Trophoblast cell (in vitro differentiated cells and primary cell): ENCODE measurements at regions not wholly inside any gene's neighbourhood (a gene's known extent, or its start where the extent isn't known, plus 50 kb on each side); places are given as distances from the start of the nearest gene placed in this dataset.

Experiments
- DNase-seq, 2 donors: peaks; one replicate each; pipeline ENCODE4 v3.0.0-alpha.2; 2016
- H2AFZ ChIP-seq: 2 replicates; pipeline ENCODE4 v1.6.1; 2013; ENCODE audit warnings: low read length, moderate library complexity, mild to moderate bottlenecking; ENCODE audit not compliant: insufficient read depth, poor library complexity
- H2AK5ac ChIP-seq: 2 replicates; pipeline ENCODE4 v1.6.1; 2013; ENCODE audit warnings: mild to moderate bottlenecking, low read length
- H2BK120ac ChIP-seq: 2 replicates; pipeline ENCODE4 v1.6.1; 2013; ENCODE audit warnings: low read length, mild to moderate bottlenecking, moderate library complexity; ENCODE audit not compliant: insufficient read depth, poor library complexity
- H2BK12ac ChIP-seq: 2 replicates; pipeline ENCODE4 v1.6.1; 2013; ENCODE audit warnings: mild to moderate bottlenecking, low read length, moderate library complexity
- H2BK5ac ChIP-seq: 2 replicates; pipeline ENCODE4 v1.6.1; 2013; ENCODE audit warnings: low read length, low read depth, moderate library complexity, mild to moderate bottlenecking; ENCODE audit not compliant: poor library complexity
- H3K14ac ChIP-seq: 2 replicates; pipeline ENCODE4 v1.6.1; 2013; ENCODE audit warnings: mild to moderate bottlenecking, low read length
- H3K18ac ChIP-seq: 2 replicates; pipeline ENCODE4 v1.6.1; 2013; ENCODE audit warnings: mild to moderate bottlenecking, low read length
- H3K23ac ChIP-seq: 2 replicates; pipeline ENCODE4 v1.6.1; 2013; ENCODE audit warnings: low read length
- H3K27ac ChIP-seq: 2 replicates; pipeline ENCODE4 v1.5.1; 2013; ENCODE audit warnings: low read depth, mild to moderate bottlenecking, inconsistent platforms, low read length, moderate library complexity
- H3K27me3 ChIP-seq: 2 replicates; pipeline ENCODE4 v1.6.1; 2013; ENCODE audit warnings: inconsistent platforms, mild to moderate bottlenecking, low read length, moderate library complexity; ENCODE audit not compliant: insufficient read depth
- H3K36me3 ChIP-seq, 2 experiments: 1 replicate in 1 of 2; 2 replicates in 1 of 2; pipeline ENCODE4 v1.6.1; 2013; ENCODE audit warnings: low read length in 2 of 2, mild to moderate bottlenecking in 2 of 2, moderate library complexity in 1 of 2; ENCODE audit not compliant: insufficient read depth in 2 of 2, control insufficient read depth in 1 of 2
- H3K4ac ChIP-seq: 2 replicates; pipeline ENCODE4 v1.6.1; 2013; ENCODE audit warnings: low read depth, mild to moderate bottlenecking, low read length, moderate library complexity
- H3K4me1 ChIP-seq, 2 experiments: 1 replicate in 1 of 2; 2 replicates in 1 of 2; pipeline ENCODE4 v1.6.1; 2013; ENCODE audit warnings: low read length in 2 of 2, mild to moderate bottlenecking in 2 of 2, moderate library complexity in 1 of 2; ENCODE audit not compliant: insufficient read depth in 2 of 2, control insufficient read depth in 1 of 2
- H3K4me2 ChIP-seq: 2 replicates; pipeline ENCODE4 v1.6.1; 2013; ENCODE audit warnings: inconsistent platforms, mild to moderate bottlenecking, low read length, moderate library complexity
- H3K4me3 ChIP-seq: 2 replicates; pipeline ENCODE4 v1.5.1; 2013; ENCODE audit warnings: mild to moderate bottlenecking, low read depth, low read length, inconsistent platforms
- H3K79me1 ChIP-seq: one replicate; pipeline ENCODE4 v1.6.1; 2013; ENCODE audit warnings: low read length
- H3K79me2 ChIP-seq: 2 replicates; pipeline ENCODE4 v1.6.1; 2013; ENCODE audit warnings: low read length, mild to moderate bottlenecking; ENCODE audit not compliant: control insufficient read depth, insufficient read depth, poor library complexity
- H3K9ac ChIP-seq: 2 replicates; pipeline ENCODE4 v1.6.1; 2013; ENCODE audit warnings: mild to moderate bottlenecking, low read length
- H3K9me3 ChIP-seq: 2 replicates; pipeline ENCODE4 v1.6.1; 2013; ENCODE audit warnings: low read depth, mild to moderate bottlenecking, control low read depth, inconsistent platforms, low read length; ENCODE audit not compliant: insufficient read depth
- H4K12ac ChIP-seq: 2 replicates; pipeline ENCODE4 v1.6.1; 2013; ENCODE audit warnings: low read depth, mild to moderate bottlenecking, low read length, moderate library complexity
- H4K8ac ChIP-seq: 2 replicates; pipeline ENCODE4 v1.6.1; 2013; ENCODE audit warnings: low read depth, mild to moderate bottlenecking, low read length, moderate library complexity
- H4K91ac ChIP-seq: one replicate; pipeline ENCODE4 v1.6.1; 2013; ENCODE audit warnings: low read depth, mild to moderate bottlenecking, low read length, moderate library complexity
- WGBS: extraction: QIAGEN DNeasy Blood & Tissue Kit; methylation state at CpG from one replicate; pipeline ENCODE4 v1.1.7; 2013; ENCODE audit warnings: missing lambda C conversion rate; ENCODE audit not compliant: insufficient read length, insufficient coverage; ENCODE audit errors: extremely low coverage; 5-methylcytosine and 5-hydroxymethylcytosine counted together

- no peak overlapping the region for H2AFZ ChIP-seq
- H3K79me2 ChIP-seq, result no peaks in the 10 kb centered on the region
- H3K4me1 ChIP-seq, result no peaks in the 10 kb centered on the region
- H3K4ac ChIP-seq, result no peak overlapping the region
- no peak overlapping the region for H3K18ac ChIP-seq
- H3K36me3 ChIP-seq, result no peaks in the 10 kb centered on the region
- no peak overlapping the region for H3K9ac ChIP-seq
- no peak overlapping the region for H3K4me2 ChIP-seq
- no peak overlapping the region for H2AK5ac ChIP-seq
- H4K12ac ChIP-seq, result no peak overlapping the region
- H2BK12ac ChIP-seq, result no peak overlapping the region
- H3K79me1 ChIP-seq, result no peaks in the 10 kb centered on the region
- WGBS, result no CpG with 5 or more reads among the region's 3 CpGs
- no peaks in the 10 kb centered on the region for H3K9me3 ChIP-seq
- H3K27ac ChIP-seq, result no peak overlapping the region
- H3K4me3 ChIP-seq, result no peak overlapping the region
- H2BK120ac ChIP-seq, result no peak overlapping the region
- H3K14ac ChIP-seq, result no peak overlapping the region
- DNase-seq, result no peak
- no peak overlapping the region for H2BK5ac ChIP-seq
- no peak overlapping the region for H3K23ac ChIP-seq
- H4K91ac ChIP-seq, result no peak overlapping the region
- no peaks in the 10 kb centered on the region for H3K27me3 ChIP-seq
- H4K8ac ChIP-seq, result no peak overlapping the region
Observed at GRCh38 chr19:30932854-30933253, 416.4 kb downstream of the TSHZ3 start.

GRCh38 chr19:30930941-30931706, 418.1 kb downstream of the TSHZ3 start:
- no peak overlapping the region for H3K14ac ChIP-seq
- no peak overlapping the region for H3K4me3 ChIP-seq
- no peaks in the 10 kb centered on the region for H3K36me3 ChIP-seq
- H4K12ac ChIP-seq, result no peak overlapping the region
- H3K27ac ChIP-seq, result no peak overlapping the region
- WGBS, result no CpG with 5 or more reads among the region's 12 CpGs
- H3K9ac ChIP-seq, result no peak overlapping the region
- no peak overlapping the region for H2AFZ ChIP-seq
- no peak overlapping the region for H2BK120ac ChIP-seq
- peaks cover 2% of the 10 kb centered on the region for H3K9me3 ChIP-seq
- no peak overlapping the region for H2BK5ac ChIP-seq
- no peaks in the 10 kb centered on the region for H3K79me2 ChIP-seq
- no peak overlapping the region for H2BK12ac ChIP-seq
- no peak overlapping the region for H4K91ac ChIP-seq
- no peak overlapping the region for H4K8ac ChIP-seq
- H3K23ac ChIP-seq, result no peak overlapping the region
- H2AK5ac ChIP-seq, result no peak overlapping the region
- no peak overlapping the region for H3K4me2 ChIP-seq
- no peaks in the 10 kb centered on the region for H3K4me1 ChIP-seq
- no peak overlapping the region for H3K4ac ChIP-seq
- DNase-seq, result no peak
- no peak overlapping the region for H3K18ac ChIP-seq
- no peaks in the 10 kb centered on the region for H3K27me3 ChIP-seq
- no peaks in the 10 kb centered on the region for H3K79me1 ChIP-seq

GRCh38 chr19:30927705-30928104, 421.5 kb downstream of the TSHZ3 start:
- H3K4ac ChIP-seq, result no peak overlapping the region
- H4K8ac ChIP-seq, result no peak overlapping the region
- no peaks in the 10 kb centered on the region for H3K79me2 ChIP-seq
- no peaks in the 10 kb centered on the region for H3K36me3 ChIP-seq
- no peak for DNase-seq
- no peak overlapping the region for H2AK5ac ChIP-seq
- H3K18ac ChIP-seq, result no peak overlapping the region
- no peak overlapping the region for H2BK12ac ChIP-seq
- H3K79me1 ChIP-seq, result no peaks in the 10 kb centered on the region
- H3K27me3 ChIP-seq, result no peaks in the 10 kb centered on the region
- WGBS, result no CpG with 5 or more reads among the region's 6 CpGs
- H4K91ac ChIP-seq, result no peak overlapping the region
- peaks cover 2% of the 10 kb centered on the region for H3K9me3 ChIP-seq
- H2AFZ ChIP-seq, result no peak overlapping the region
- no peaks in the 10 kb centered on the region for H3K4me1 ChIP-seq
- no peak overlapping the region for H2BK5ac ChIP-seq
- no peak overlapping the region for H3K9ac ChIP-seq
- H3K4me2 ChIP-seq, result no peak overlapping the region
- no peak overlapping the region for H3K23ac ChIP-seq
- no peak overlapping the region for H3K4me3 ChIP-seq
- no peak overlapping the region for H4K12ac ChIP-seq
- no peak overlapping the region for H2BK120ac ChIP-seq
- no peak overlapping the region for H3K14ac ChIP-seq
- H3K27ac ChIP-seq, result no peak overlapping the region

GRCh38 chr19:30924670-30925069, 424.6 kb downstream of the TSHZ3 start:
- H2BK5ac ChIP-seq, result no peak overlapping the region
- H4K8ac ChIP-seq, result no peak overlapping the region
- H3K4me1 ChIP-seq, result no peaks in the 10 kb centered on the region
- no peak overlapping the region for H2BK12ac ChIP-seq
- no peak overlapping the region for H3K4me2 ChIP-seq
- no peak overlapping the region for H4K12ac ChIP-seq
- no peak overlapping the region for H2AFZ ChIP-seq
- no peak overlapping the region for H3K4ac ChIP-seq
- H3K14ac ChIP-seq, result no peak overlapping the region
- no peak overlapping the region for H3K9ac ChIP-seq
- H3K4me3 ChIP-seq, result no peak overlapping the region
- H3K79me2 ChIP-seq, result no peaks in the 10 kb centered on the region
- no peak overlapping the region for H3K27ac ChIP-seq
- H3K79me1 ChIP-seq, result no peaks in the 10 kb centered on the region
- peaks cover 2% of the 10 kb centered on the region for H3K9me3 ChIP-seq
- DNase-seq, result no peak
- no peak overlapping the region for H2BK120ac ChIP-seq
- H4K91ac ChIP-seq, result no peak overlapping the region
- no peaks in the 10 kb centered on the region for H3K27me3 ChIP-seq
- no CpG with 5 or more reads among the region's 11 CpGs for WGBS
- H3K18ac ChIP-seq, result no peak overlapping the region
- H3K23ac ChIP-seq, result no peak overlapping the region
- no peaks in the 10 kb centered on the region for H3K36me3 ChIP-seq
- H2AK5ac ChIP-seq, result no peak overlapping the region
